HL-60/S4 treated with phorbol 12-myristate 13-acetate at 8.2 ng/mL for 4 days and 3 days (cell line): ENCODE measurements at regions not wholly inside any gene's neighbourhood (a gene's known extent, or its start where the extent isn't known, plus 50 kb on each side); places are given as distances from the start of the nearest gene placed in this dataset.

Source experiments
- in situ Hi-C: fragments of 300-500 bp; cut with MboI; formaldehyde crosslinking; loops from 2 replicates; pipeline ENCODE4 v1.15.0; 2022; ENCODE audit warnings: low sequenced_read_pairs

GRCh38 chr11:11045156-11045930, 187.5 kb upstream of the ZBED5 start:
- in situ Hi-C loops, result loop anchor here (25.0 kb wide), 1 partner anchor 742 kb away; no protein-coding TSS in a partner anchor

DNA sequence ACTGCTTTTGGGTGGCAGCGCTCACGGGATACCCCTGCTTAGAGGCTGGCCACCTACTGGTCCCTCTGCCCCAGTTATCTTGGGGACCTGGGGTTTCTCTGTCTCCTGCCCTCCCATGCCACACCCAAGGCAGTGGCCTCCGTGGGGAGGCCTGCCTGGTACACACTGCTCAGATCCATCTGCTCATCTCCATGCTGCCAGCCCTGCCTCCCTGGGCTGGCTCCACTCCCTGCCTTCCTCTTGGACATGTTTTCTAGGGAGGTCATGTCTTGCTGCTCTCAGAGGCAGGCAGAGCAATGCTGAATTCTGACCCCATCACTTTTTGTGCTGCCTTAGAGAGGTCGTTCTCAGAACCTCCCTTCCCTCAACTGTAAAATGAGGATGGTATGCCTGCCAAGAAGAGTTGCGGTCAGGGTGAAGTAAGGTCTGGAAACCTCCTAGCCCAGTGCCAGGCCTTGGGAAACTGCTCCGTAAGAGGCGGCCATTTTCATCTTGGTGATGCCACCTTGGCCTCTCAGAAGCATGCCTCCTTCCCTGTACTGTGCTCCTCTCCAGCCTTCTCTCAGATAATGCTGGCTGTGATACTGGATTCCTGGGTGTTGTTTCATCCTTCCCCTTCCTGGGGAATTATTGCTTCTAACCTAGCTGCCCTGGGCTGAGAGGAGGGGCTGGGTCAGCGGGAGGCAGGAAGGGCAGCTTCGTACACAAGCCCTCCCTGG, 186.4 kb upstream of the ZBED5 start:
- in situ Hi-C loops, result loop anchor here (25.0 kb wide), 1 partner anchor 743 kb away; no protein-coding TSS in a partner anchor

DNA sequence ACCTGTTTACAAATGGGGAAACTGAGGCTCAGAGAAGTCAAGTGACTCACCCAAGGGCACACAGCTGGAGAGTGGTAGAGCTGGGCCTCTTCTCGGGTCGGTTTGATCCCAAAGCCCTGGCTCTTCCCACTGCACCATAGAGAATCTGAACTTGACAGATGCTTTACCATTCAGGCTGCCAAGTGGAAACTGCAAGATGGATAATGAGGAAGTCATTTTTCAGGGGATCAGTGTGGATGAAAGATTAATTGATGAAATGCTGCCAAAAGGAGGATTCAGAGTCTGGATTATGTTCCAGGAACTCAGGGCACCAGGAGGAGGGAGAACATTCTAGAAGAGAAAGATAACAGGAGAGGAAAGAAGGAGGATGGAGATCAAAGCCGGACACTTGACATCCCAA, 185.9 kb upstream of the ZBED5 start:
- in situ Hi-C loops, result loop anchor here (25.0 kb wide), 1 partner anchor 744 kb away; no protein-coding TSS in a partner anchor

DNA sequence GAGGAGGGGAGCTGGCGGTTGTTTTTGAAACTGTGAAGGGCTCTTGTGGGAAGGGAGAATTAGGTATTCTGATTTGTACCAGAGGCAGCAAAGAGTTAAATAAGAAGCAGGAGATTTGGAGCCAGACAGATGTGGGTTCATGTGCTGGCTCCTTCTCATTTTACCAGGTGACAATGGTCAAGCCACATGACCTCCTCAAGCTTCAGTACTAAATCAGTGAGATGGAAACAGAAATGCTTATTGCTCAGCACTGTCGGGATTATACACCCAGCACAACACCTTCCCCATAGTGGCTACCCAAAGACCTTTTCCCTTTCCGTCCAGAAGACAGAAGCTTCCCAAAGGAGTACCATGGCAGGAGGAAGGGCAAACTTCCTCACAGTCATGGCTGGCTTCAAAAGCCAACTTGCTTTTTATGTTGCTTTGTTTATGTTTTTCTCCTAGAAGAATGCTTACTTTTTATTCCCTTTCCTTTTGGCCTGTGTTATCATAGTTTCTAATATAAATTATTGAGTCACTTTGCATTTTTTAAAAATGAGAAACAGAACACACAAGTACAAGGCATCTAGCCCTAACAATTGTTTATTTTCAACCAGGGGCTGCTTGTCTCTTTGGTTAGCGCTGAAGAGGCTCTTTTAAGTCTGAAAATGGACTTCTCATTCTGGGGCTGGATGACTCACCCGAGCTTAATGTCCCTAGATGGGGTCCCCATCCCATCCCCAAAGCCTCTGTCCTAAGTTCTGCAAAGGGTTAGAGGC, 181.5 kb upstream of the ZBED5 start:
- in situ Hi-C loops, result loop anchor here (25.0 kb wide), 1 partner anchor 748 kb away; no protein-coding TSS in a partner anchor

DNA sequence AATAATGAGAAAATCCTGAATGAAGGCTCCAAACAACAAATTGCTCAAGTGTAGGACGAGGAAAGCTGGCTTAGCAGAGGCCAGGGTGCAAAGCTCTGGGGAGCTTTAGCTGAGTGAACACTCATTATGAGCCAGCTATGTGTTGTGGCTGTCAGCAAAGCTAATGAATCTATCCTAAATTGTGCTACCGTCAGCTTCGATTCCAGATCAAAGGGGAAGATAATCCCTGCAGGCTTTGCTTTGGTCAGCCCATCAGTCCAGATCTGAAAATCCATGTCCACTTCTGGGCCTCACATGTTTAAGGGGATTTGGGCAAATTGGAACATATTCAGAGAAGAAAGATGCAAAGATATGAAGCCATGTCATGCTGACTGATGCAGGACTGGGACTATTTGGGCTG, 180.9 kb upstream of the ZBED5 start:
- in situ Hi-C loops, result loop anchor here (25.0 kb wide), 1 partner anchor 749 kb away; no protein-coding TSS in a partner anchor

- in situ Hi-C loops, result loop anchor here (25.0 kb wide), 1 partner anchor 749 kb away; no protein-coding TSS in a partner anchor
Observed at GRCh38 chr11:11038352-11038751, 180.5 kb upstream of the ZBED5 start.

DNA sequence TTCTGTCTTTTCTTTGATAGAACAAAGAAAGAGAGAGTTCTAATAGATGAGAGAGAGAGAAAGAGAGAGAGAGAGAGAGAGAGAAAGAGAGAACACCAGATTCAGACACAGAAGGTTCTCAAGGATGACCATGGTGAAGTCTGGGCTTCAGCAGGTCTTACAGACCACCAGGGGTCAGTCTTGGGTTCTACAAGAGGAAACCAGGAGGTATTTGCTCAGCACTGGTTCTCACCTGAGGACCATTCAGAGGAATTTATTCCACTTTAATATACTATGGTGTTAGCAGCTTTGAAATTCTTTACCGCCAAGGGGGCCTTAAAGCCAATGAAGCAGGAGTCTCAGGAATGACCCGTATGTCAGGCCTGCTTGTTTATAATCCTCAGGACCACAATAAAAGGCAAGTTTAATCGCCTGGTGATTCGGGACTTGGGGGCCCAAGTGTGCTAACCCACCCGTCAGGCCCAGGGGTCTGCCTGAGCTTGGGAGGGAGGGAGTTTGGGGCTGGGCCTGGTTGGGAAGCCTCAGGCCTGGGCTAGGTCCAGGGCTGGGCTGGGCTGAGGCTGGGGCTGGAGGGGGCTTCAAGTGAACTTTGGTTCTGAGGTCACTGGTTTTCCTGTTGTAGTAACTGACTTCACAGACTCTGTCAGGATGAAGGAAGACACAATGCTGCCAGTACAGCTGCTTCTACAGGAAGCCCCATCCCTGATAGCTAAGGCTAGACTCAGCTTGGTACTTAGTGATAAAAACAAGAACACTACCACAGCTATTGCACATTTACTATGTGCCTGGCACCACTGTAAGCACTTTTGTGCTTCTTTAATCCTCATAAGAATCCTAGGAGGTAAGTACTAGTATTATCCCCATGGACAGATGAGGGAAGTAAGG, 179.2 kb upstream of the ZBED5 start:
- in situ Hi-C loops, result loop anchor here (25.0 kb wide), 1 partner anchor 750 kb away; no protein-coding TSS in a partner anchor

GRCh38 chr11:11036185-11036847, 178.5 kb upstream of the ZBED5 start:
- in situ Hi-C loops, result loop anchor here (25.0 kb wide), 1 partner anchor 751 kb away; no protein-coding TSS in a partner anchor

- in situ Hi-C loops, result loop anchor here (25.0 kb wide), 1 partner anchor 752 kb away; no protein-coding TSS in a partner anchor
Observed at GRCh38 chr11:11035331-11035730, 177.5 kb upstream of the ZBED5 start.

DNA sequence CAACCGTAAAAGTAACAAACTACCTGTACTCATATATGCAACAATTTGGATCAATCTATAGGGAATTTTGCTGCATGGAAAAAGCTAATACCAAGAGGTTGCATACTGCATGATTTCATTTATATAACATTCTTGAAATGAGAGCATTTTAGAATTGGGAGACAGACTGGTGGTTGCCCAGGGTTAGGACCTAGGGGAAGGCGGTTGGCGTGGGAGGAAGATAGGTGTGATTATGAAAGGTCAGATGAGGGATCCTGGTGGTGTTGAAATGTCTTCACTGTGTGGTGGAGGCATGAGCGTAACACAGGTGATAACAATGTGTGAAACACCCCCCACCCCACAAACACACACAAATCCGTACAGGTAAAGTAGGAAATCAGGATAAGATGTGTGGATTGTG, 176.6 kb upstream of the ZBED5 start:
- in situ Hi-C loops, result loop anchor here (25.0 kb wide), 1 partner anchor 753 kb away; no protein-coding TSS in a partner anchor

GRCh38 chr11:11032066-11032465, 174.2 kb upstream of the ZBED5 start:
- in situ Hi-C loops, result loop anchor here (25.0 kb wide), 1 partner anchor 755 kb away; no protein-coding TSS in a partner anchor

DNA sequence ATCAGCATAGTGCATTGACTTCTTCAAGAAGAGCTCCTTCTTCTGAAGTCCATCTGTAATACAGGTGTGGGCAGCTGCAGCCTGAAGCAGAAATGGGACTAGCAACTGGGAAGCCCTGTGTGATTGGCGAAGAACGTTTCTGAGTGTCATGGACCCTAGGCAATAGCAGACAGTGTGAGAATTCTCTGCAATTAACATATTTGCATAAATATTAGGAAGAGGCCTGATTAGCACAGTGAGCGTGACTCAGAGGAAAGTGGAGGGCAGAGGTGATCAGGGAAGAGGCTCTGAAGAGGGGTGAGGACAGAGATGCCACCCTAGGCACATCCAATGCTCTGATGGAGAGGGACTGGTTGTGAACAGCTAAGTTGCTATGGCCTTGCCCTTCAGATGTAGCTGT, 171.2 kb upstream of the ZBED5 start:
- in situ Hi-C loops, result loop anchor here (25.0 kb wide), 1 partner anchor 758 kb away; no protein-coding TSS in a partner anchor

GRCh38 chr11:11028017-11028692, 170.3 kb upstream of the ZBED5 start:
- in situ Hi-C loops, result loop anchor here (25.0 kb wide), 1 partner anchor 759 kb away; no protein-coding TSS in a partner anchor

GRCh38 chr11:11027288-11027687, 169.4 kb upstream of the ZBED5 start:
- in situ Hi-C loops, result loop anchor here (25.0 kb wide), 1 partner anchor 760 kb away; no protein-coding TSS in a partner anchor

- in situ Hi-C loops, result loop anchor here (25.0 kb wide), 1 partner anchor 762 kb away; no protein-coding TSS in a partner anchor
Observed at GRCh38 chr11:11025087-11025486, 167.2 kb upstream of the ZBED5 start.

- in situ Hi-C loops, result no loop called here
Observed at GRCh38 chr11:11022125-11022730, 164.4 kb upstream of the ZBED5 start.

DNA sequence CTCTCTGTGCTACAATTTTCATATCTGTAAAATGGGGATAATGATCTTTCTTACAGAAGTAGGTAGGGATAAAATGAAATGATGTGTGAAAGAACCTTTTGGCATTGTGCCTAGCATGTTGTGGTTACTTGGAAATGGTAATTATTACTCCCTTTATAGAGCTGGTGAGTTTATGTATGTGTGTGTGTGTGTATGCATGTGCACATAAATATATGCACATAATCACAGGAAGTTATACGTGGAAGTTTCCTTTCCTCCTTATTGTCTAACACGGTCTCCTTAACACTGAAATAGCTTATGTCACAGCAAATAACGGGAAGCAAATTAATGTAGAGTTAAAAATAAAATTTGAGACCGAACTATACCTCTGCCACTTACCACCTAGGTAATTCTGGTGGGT, 163.7 kb upstream of the ZBED5 start:
- in situ Hi-C loops, result no loop called here

GRCh38 chr11:11020747-11021149, 162.9 kb upstream of the ZBED5 start:
- in situ Hi-C loops, result no loop called here
